ENCODE measurements at regions not wholly inside any gene's neighbourhood (a gene's known extent, or its start where the extent isn't known, plus 50 kb on each side); places are given as distances from the start of the nearest gene placed in this dataset.

GRCh38 chr4:96974295-96974694, 1134.4 kb downstream of the PDHA2 start:
- TF ChIP-seq CTCF (IDR thresholded peaks at IDR 0.05) (no peak), POLR2A (IDR thresholded peaks at IDR 0.05) (no peak)
